Ascending aorta (tissue), 2 donors: ENCODE measurements at regions not wholly inside any gene's neighbourhood (a gene's known extent, or its start where the extent isn't known, plus 50 kb on each side); places are given as distances from the start of the nearest gene placed in this dataset.

ENCODE experiments used
- DNase-seq, 2 donors: peaks; one replicate each; pipeline ENCODE4 v3.0.0-alpha.2; 2019; ENCODE audit warnings: low spot score in 2 of 2
- H3K27ac ChIP-seq, 2 donors: fragments of 200-600 bp; sonication (generic); one replicate each; pipeline ENCODE4 v1.5.1; 2016 to 2017; ENCODE audit warnings: mild to moderate bottlenecking in 1 of 2
- H3K27me3 ChIP-seq: fragments of 200-600 bp; sonication (generic); one replicate; pipeline ENCODE4 v1.5.1; 2017
- H3K36me3 ChIP-seq, 2 donors: fragments of 200-600 bp; sonication (generic); one replicate each; pipeline ENCODE4 v1.5.1; 2016
- H3K4me1 ChIP-seq, 2 donors: fragments of 200-600 bp; sonication (generic); one replicate each; pipeline ENCODE4 v1.5.1; 2016 to 2017; ENCODE audit warnings: mild to moderate bottlenecking in 1 of 2
- H3K4me3 ChIP-seq, 2 donors: fragments of 200-600 bp; sonication (generic); one replicate each; pipeline ENCODE4 v1.5.1; 2016 to 2017; ENCODE audit warnings: mild to moderate bottlenecking in 1 of 2
- H3K9me3 ChIP-seq, 2 donors: fragments of 200-600 bp; sonication (generic); one replicate each; pipeline ENCODE4 v1.5.1; 2016
- CTCF ChIP-seq, 3 experiments: fragments of 200-600 bp in 2 of 3; fragments of 450-650 bp in 1 of 3; sonication (generic) in 2 of 3; IDR thresholded peaks; one replicate each; pipeline ENCODE4 v1.5.1; 2016 to 2019; ENCODE audit warnings: antibody characterized with exemption in 3 of 3, mild to moderate bottlenecking in 1 of 3, moderate library complexity in 1 of 3
- intact Hi-C: fragments of 100-400 bp; cut with DNase I; formaldehyde crosslinking; loops from one replicate; pipeline ENCODE4 v1.15.1; 2023

GRCh38 chr1:13878021-13878420 lies 178.0 kb downstream of the PRDM2 start:
- H3K27me3 ChIP-seq: no peaks in the 10 kb centered on the region
- H3K36me3 ChIP-seq: no peaks in the 10 kb centered on the region
- TF ChIP-seq CTCF (IDR thresholded peaks at IDR 0.05): no peak
- no peak overlapping the region for H3K4me3 ChIP-seq
- no peak for DNase-seq
- no peaks in the 10 kb centered on the region for H3K4me1 ChIP-seq
- no peak overlapping the region for H3K27ac ChIP-seq
- H3K9me3 ChIP-seq: no peaks in the 10 kb centered on the region
- intact Hi-C loops: no loop called here

GRCh38 chr1:13878451-13878850 lies 178.5 kb downstream of the PRDM2 start:
- intact Hi-C loops: no loop called here
- Histone ChIP-seq H3K4me1 (no peaks in the 10 kb centered on the region), H3K36me3 (no peaks in the 10 kb centered on the region), H3K9me3 (no peaks in the 10 kb centered on the region), H3K27ac (no peak overlapping the region), H3K27me3 (no peaks in the 10 kb centered on the region), H3K4me3 (no peak overlapping the region)
- DNase-seq: no peak
- TF ChIP-seq CTCF (IDR thresholded peaks at IDR 0.05): no peak

GRCh38 chr1:13881385-13882088 lies 181.5 kb downstream of the PRDM2 start:
- H3K36me3 ChIP-seq: no peaks in the 10 kb centered on the region
- H3K4me1 ChIP-seq: no peaks in the 10 kb centered on the region
- H3K4me3 ChIP-seq: no peak overlapping the region
- H3K9me3 ChIP-seq: no peaks in the 10 kb centered on the region
- H3K27me3 ChIP-seq: no peaks in the 10 kb centered on the region
- no peak for TF ChIP-seq CTCF (IDR thresholded peaks at IDR 0.05)
- no peak for DNase-seq
- no peak overlapping the region for H3K27ac ChIP-seq
- intact Hi-C loops: no loop called here

GRCh38 chr1:13888351-13888986 lies 188.5 kb downstream of the PRDM2 start:
- no peak for TF ChIP-seq CTCF (IDR thresholded peaks at IDR 0.05)
- Histone ChIP-seq H3K36me3 (no peaks in the 10 kb centered on the region), H3K27me3 (no peaks in the 10 kb centered on the region), H3K27ac (no peak overlapping the region), H3K4me1 (peaks cover 0 to 2% of the 10 kb centered on the region in 2 donors), H3K4me3 (no peak overlapping the region), H3K9me3 (no peaks in the 10 kb centered on the region)
- intact Hi-C loops: no loop called here
- no peak for DNase-seq

GRCh38 chr1:13889495-13889894 lies 189.5 kb downstream of the PRDM2 start:
- no peak for DNase-seq
- Histone ChIP-seq H3K4me1 (peaks cover 0 to 6% of the 10 kb centered on the region in 2 donors), H3K9me3 (no peaks in the 10 kb centered on the region), H3K36me3 (no peaks in the 10 kb centered on the region), H3K4me3 (no peak overlapping the region), H3K27ac (no peak overlapping the region), H3K27me3 (no peaks in the 10 kb centered on the region)
- TF ChIP-seq CTCF (IDR thresholded peaks at IDR 0.05): no peak
- intact Hi-C loops: no loop called here
